ENCODE measurements at regions not wholly inside any gene's neighbourhood (a gene's known extent, or its start where the extent isn't known, plus 50 kb on each side); places are given as distances from the start of the nearest gene placed in this dataset.

DNA sequence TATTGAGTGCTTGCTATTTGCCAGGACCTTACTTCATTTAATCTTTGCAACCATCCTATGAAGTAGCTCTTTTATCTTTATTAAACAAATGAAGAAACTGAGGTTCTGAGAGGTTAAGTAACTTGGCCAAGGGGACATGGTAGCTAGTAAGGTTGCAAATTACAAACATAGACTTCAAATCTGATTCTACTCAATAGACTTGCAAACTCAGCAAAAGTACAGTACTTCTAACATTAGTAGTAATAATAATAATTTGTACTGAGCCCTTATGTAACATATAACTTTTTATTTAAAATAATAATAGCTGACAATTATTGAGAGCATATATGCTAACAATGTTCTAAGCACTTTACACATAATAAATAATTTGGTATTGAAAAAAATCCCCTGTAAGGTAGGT, 255.7 kb upstream of the ATP5MC3 start:
- H3K4me3 ChIP-seq = no peak overlapping the region
- TF ChIP-seq, protein P1, sequence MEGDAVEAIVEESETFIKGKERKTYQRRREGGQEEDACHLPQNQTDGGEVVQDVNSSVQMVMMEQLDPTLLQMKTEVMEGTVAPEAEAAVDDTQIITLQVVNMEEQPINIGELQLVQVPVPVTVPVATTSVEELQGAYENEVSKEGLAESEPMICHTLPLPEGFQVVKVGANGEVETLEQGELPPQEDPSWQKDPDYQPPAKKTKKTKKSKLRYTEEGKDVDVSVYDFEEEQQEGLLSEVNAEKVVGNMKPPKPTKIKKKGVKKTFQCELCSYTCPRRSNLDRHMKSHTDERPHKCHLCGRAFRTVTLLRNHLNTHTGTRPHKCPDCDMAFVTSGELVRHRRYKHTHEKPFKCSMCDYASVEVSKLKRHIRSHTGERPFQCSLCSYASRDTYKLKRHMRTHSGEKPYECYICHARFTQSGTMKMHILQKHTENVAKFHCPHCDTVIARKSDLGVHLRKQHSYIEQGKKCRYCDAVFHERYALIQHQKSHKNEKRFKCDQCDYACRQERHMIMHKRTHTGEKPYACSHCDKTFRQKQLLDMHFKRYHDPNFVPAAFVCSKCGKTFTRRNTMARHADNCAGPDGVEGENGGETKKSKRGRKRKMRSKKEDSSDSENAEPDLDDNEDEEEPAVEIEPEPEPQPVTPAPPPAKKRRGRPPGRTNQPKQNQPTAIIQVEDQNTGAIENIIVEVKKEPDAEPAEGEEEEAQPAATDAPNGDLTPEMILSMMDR (IDR thresholded peaks at IDR 0.05) = no peak
- H3K36me3 ChIP-seq = no peaks in the 10 kb centered on the region
- H3K27me3 ChIP-seq = peaks cover 0 to 6% of the 10 kb centered on the region in 2 donors
- no peaks in the 10 kb centered on the region for H3K4me1 ChIP-seq
- no peaks in the 10 kb centered on the region for H3K9me3 ChIP-seq
- DNase-seq = no peak
- no peak overlapping the region for H3K27ac ChIP-seq
- intact Hi-C loops (cut with DNase I; ENCODE audit: low total_unique reads) = no loop called here

DNA sequence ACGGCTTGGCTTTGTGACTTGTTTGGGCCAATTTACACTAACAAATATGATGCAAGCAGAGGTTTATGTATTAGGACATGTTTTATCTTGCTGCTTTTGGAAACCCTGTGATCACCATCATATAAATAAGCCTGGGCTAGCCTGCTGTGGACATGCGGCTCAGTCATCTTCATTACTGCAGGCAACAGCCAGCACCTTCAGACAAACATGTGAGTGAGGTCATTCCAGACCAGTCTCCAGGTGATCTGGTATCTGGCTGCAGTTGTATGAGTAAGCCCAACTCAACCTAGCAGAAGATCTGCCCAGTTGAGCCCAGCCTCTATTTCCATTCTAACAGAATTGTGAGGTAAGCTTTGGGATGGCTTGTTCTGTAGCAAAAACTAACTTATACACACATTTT, 254.6 kb upstream of the ATP5MC3 start:
- TF ChIP-seq, protein P1 (IDR thresholded peaks at IDR 0.05) = no peak
- H3K4me3 ChIP-seq = no peak overlapping the region

DNA sequence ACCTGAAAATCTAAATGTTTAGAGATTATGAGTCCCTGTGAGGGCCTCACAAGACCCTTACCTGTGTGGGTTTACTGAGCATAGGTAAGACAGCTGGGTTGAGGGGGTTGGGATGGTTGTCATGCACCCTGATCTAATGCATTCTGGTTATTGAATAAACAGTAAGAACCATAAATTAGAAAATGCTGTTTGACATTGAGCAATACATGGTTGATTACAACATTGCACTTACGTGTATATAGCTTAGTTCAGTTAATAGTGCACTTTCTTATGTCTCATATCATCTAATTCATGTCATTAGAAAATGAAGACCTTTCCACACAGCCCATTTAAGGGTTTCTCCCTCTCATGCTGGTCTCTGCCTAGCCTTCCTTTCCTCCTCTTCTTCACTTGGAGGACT, 253.5 kb upstream of the ATP5MC3 start:
- intact Hi-C loops (cut with DNase I; ENCODE audit: low total_unique reads) = no loop called here

More for the DNA sequence above, 254.6 kb upstream of the ATP5MC3 start:
- intact Hi-C loops (cut with DNase I; ENCODE audit: low total_unique reads) = no loop called here
- no peaks in the 10 kb centered on the region for H3K4me1 ChIP-seq
- DNase-seq = no peak
- H3K9me3 ChIP-seq = no peaks in the 10 kb centered on the region
- no peaks in the 10 kb centered on the region for H3K27me3 ChIP-seq
- no peak overlapping the region for H3K27ac ChIP-seq
- no peaks in the 10 kb centered on the region for H3K36me3 ChIP-seq

DNA sequence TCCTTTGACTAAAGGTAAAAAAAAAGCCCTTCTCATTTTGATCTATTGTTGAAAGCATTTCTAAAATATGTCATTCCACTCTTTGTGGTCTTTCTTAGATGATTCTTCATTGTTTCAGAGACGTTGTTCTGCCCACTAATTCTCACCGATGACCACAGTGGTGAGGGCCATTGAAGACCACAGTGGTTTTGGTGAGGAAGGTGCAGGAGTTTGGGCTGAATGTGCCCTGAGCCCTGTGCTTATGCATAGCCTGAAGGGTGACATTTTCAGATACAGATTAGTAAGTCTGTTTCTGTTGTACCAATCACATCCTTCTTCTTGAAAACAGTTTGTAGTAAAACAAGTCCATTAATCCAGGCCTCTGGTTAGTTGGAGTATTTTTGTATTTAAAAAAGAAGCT, 251.3 kb upstream of the ATP5MC3 start:
- H3K9me3 ChIP-seq = peaks cover 0 to 17% (median 10%) of the 10 kb centered on the region in 3 donors
- no peak overlapping the region for H3K4me3 ChIP-seq
- intact Hi-C loops (cut with DNase I; ENCODE audit: low total_unique reads) = no loop called here
- H3K36me3 ChIP-seq = no peaks in the 10 kb centered on the region
- no peak for DNase-seq
- no peak overlapping the region for H3K27ac ChIP-seq
- no peaks in the 10 kb centered on the region for H3K27me3 ChIP-seq
- TF ChIP-seq, protein P1 (IDR thresholded peaks at IDR 0.05) = no peak
- no peaks in the 10 kb centered on the region for H3K4me1 ChIP-seq

More for the DNA sequence above, 253.5 kb upstream of the ATP5MC3 start:
- no peaks in the 10 kb centered on the region for H3K27me3 ChIP-seq
- DNase-seq = no peak
- no peaks in the 10 kb centered on the region for H3K36me3 ChIP-seq
- H3K4me1 ChIP-seq = no peaks in the 10 kb centered on the region
- H3K4me3 ChIP-seq = no peak overlapping the region
- no peaks in the 10 kb centered on the region for H3K9me3 ChIP-seq
- TF ChIP-seq, protein P1 (IDR thresholded peaks at IDR 0.05) = no peak
- no peak overlapping the region for H3K27ac ChIP-seq

DNA sequence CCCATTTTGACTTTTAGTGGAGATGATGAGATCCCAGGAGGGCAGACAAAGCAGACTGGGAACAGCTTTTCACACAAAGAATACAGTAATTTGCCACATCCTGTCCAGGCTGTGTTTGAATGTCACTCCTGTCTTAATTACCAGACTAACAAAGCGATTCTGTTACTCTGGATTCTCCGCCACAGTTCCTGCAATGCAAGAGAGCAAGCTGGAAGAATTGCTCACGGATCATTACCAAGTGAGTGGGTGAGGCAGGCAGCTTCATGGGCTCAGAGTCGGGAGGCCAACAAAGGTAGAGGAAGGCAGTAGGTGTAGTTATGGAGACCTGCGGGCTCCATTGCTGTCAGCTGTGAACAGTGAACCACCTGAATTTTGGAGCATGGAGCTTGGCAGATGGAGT, 250.5 kb upstream of the ATP5MC3 start:
- no peaks in the 10 kb centered on the region for H3K27me3 ChIP-seq
- H3K9me3 ChIP-seq = peaks cover 0 to 17% (median 10%) of the 10 kb centered on the region in 3 donors
- no peaks in the 10 kb centered on the region for H3K36me3 ChIP-seq
- intact Hi-C loops (cut with DNase I; ENCODE audit: low total_unique reads) = no loop called here
- TF ChIP-seq, protein P1 (IDR thresholded peaks at IDR 0.05) = no peak
- no peaks in the 10 kb centered on the region for H3K4me1 ChIP-seq
- H3K4me3 ChIP-seq = no peak overlapping the region
- no peak for DNase-seq
- H3K27ac ChIP-seq = no peak overlapping the region

All from tibial artery (tissue), 4 donors.